GM12892 (cell line): ENCODE measurements at regions not wholly inside any gene's neighbourhood (a gene's known extent, or its start where the extent isn't known, plus 50 kb on each side); places are given as distances from the start of the nearest gene placed in this dataset.
A peak's percentile ranks its signal among the peaks of the same experiment; 100 is the strongest.

ENCODE experiments used
- DNase-seq: peaks from one replicate; pipeline ENCODE4 v3.0.0; 2011; ENCODE audit not compliant: insufficient read length
- FAIRE-seq: peaks from 2 replicates; lab custom pipeline; 2011; peaks lifted over from hg19 to GRCh38; lab: Jason Lieb, UNC
- POLR2A ChIP-seq: IDR thresholded peaks from 2 replicates; pipeline ENCODE4 v1.6.1; 2011; ENCODE audit warnings: low read depth, low read length, control low read depth
- POLR2AphosphoS5 ChIP-seq: IDR thresholded peaks from 2 replicates; pipeline ENCODE4 v1.6.1; 2011; ENCODE audit warnings: low read depth, low read length, control low read depth
- TAF1 ChIP-seq: IDR thresholded peaks from 2 replicates; pipeline ENCODE4 v1.6.1; 2011; ENCODE audit warnings: low read depth, mild to moderate bottlenecking, control low read depth, low read length, borderline replicate concordance

GRCh38 chr6:44564906-44565524 is 177.5 kb downstream of the CDC5L start:
- FAIRE-seq, result no peak
- DNase-seq, result no peak
- TF ChIP-seq POLR2AphosphoS5 (no peak), POLR2A (no peak), TAF1 (no peak)

GRCh38 chr6:44567406-44567805 is 179.9 kb downstream of the CDC5L start:
- no peak for DNase-seq
- FAIRE-seq, result no peak
- TF ChIP-seq POLR2A, result no peak
- TF ChIP-seq POLR2AphosphoS5, result no peak
- TF ChIP-seq TAF1, result no peak

- DNase-seq (no peak), FAIRE-seq (no peak)
- TF ChIP-seq TAF1 (no peak), POLR2A (no peak), POLR2AphosphoS5 (no peak)
These were observed 181.6 kb downstream of the CDC5L start for GRCh38 chr6:44569131-44569530.

- FAIRE-seq (no peak), DNase-seq (no peak)
These were observed 182.5 kb downstream of the CDC5L start for GRCh38 chr6:44569931-44570385.

GRCh38 chr6:44571510-44571909 is 184.0 kb downstream of the CDC5L start:
- TF ChIP-seq POLR2A (no peak), TAF1 (no peak), POLR2AphosphoS5 (no peak)
- no peak for DNase-seq

More at GRCh38 chr6:44569931-44570385, 182.5 kb downstream of the CDC5L start:
- TF ChIP-seq POLR2A (no peak), POLR2AphosphoS5 (no peak), TAF1 (no peak)

GRCh38 chr6:44572346-44572745 is 184.8 kb downstream of the CDC5L start:
- TF ChIP-seq POLR2AphosphoS5 (no peak), POLR2A (no peak), TAF1 (no peak)
- no peak for FAIRE-seq
- DNase-seq, result no peak

More at GRCh38 chr6:44571510-44571909, 184.0 kb downstream of the CDC5L start:
- FAIRE-seq, result no peak

GRCh38 chr6:44575644-44576043 is 188.1 kb downstream of the CDC5L start:
- TF ChIP-seq TAF1 (no peak), POLR2A (no peak), POLR2AphosphoS5 (no peak)
- no peak for FAIRE-seq
- no peak for DNase-seq

GRCh38 chr6:44576132-44576631 is 188.7 kb downstream of the CDC5L start:
- no peak for DNase-seq
- TF ChIP-seq POLR2AphosphoS5 (no peak), TAF1 (no peak), POLR2A (no peak)
- FAIRE-seq, result no peak

GRCh38 chr6:44580901-44581300 is 193.4 kb downstream of the CDC5L start:
- DNase-seq (no peak), FAIRE-seq (no peak)
- TF ChIP-seq POLR2A, result no peak
- TF ChIP-seq POLR2AphosphoS5, result no peak
- TF ChIP-seq TAF1, result no peak

GRCh38 chr6:44582930-44583329 is 195.4 kb downstream of the CDC5L start:
- TF ChIP-seq POLR2A (no peak), POLR2AphosphoS5 (no peak), TAF1 (no peak)
- FAIRE-seq (no peak), DNase-seq (no peak)

- TF ChIP-seq POLR2AphosphoS5, result no peak
- no peak for TF ChIP-seq POLR2A
- no peak for TF ChIP-seq TAF1
- FAIRE-seq (no peak), DNase-seq (no peak)
These were observed 203.0 kb downstream of the CDC5L start for GRCh38 chr6:44590471-44590870.

GRCh38 chr6:44593539-44593944 is 206.0 kb downstream of the CDC5L start:
- peak; percentile 18 for DNase-seq
- TF ChIP-seq TAF1 (no peak), POLR2A (no peak), POLR2AphosphoS5 (no peak)
- FAIRE-seq, result peak; percentile 78
